Suprapubic skin (tissue), 4 donors: ENCODE measurements at regions not wholly inside any gene's neighbourhood (a gene's known extent, or its start where the extent isn't known, plus 50 kb on each side); places are given as distances from the start of the nearest gene placed in this dataset.

Experiments
- DNase-seq, 2 donors: peaks; one replicate each; pipeline ENCODE4 v3.0.0-alpha.2; 2019; ENCODE audit warnings: low spot score in 2 of 2
- H3K27ac ChIP-seq: fragments of 200-600 bp; sonication (generic); one replicate; pipeline ENCODE4 v1.5.1; 2019
- H3K27me3 ChIP-seq: fragments of 200-600 bp; sonication (generic); one replicate; pipeline ENCODE4 v1.5.1; 2019
- H3K36me3 ChIP-seq: fragments of 200-600 bp; sonication (generic); one replicate; pipeline ENCODE4 v1.5.1; 2019
- H3K4me1 ChIP-seq: fragments of 200-600 bp; sonication (generic); one replicate; pipeline ENCODE4 v1.5.1; 2019
- H3K4me3 ChIP-seq: fragments of 200-600 bp; sonication (generic); one replicate; pipeline ENCODE4 v1.5.1; 2019; ENCODE audit warnings: mild to moderate bottlenecking
- H3K9me3 ChIP-seq: fragments of 200-600 bp; sonication (generic); one replicate; pipeline ENCODE4 v1.5.1; 2019
- EP300 ChIP-seq: sonication (generic); formaldehyde crosslinking; IDR thresholded peaks from one replicate; pipeline ENCODE4 v1.6.1; 2017; ENCODE audit warnings: antibody characterized with exemption
- POLR2A ChIP-seq, 2 donors: fragments of 450-650 bp; IDR thresholded peaks; one replicate each; pipeline ENCODE4 v1.6.1; 2017; ENCODE audit warnings: antibody characterized with exemption in 2 of 2, mild to moderate bottlenecking in 2 of 2, moderate library complexity in 2 of 2
- POLR2AphosphoS5 ChIP-seq, 3 donors: sonication (generic); formaldehyde crosslinking; IDR thresholded peaks; one replicate each; pipeline ENCODE4 v1.6.1; 2017; ENCODE audit warnings: antibody characterized with exemption in 3 of 3
- WGBS: methylation state at CpG from one replicate; pipeline ENCODE4 v1.1.5; 2018; 5-methylcytosine and 5-hydroxymethylcytosine counted together
- TF ChIP-seq, protein P1 (sequence below), 2 donors: fragments of 200-600 bp in 1 of 2; fragments of 450-650 bp in 1 of 2; sonication (generic) in 1 of 2; IDR thresholded peaks; one replicate each; pipeline ENCODE4 v1.5.1; 2016 to 2019; ENCODE audit warnings: antibody characterized with exemption in 2 of 2, mild to moderate bottlenecking in 1 of 2, moderate library complexity in 1 of 2

DNA sequence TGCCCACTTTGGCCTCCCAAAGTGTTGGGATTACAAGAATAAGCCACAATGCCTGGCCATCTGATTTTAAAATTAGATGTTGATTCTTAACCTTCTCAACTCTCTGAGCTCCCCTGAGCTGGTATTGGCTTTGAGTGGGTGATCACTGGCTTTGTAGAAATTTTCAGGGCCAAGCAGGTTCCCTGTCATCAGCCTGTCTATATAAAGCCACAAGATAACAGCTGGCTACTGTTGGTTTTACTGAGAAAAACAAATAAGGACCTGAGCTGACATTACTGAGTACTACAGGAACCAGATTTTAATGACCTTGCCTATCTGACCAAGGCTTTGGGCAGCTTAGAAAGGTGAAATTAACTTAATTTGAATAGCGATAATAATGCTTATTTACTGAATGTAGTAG lies 153.6 kb downstream of the MSX2 start:
- WGBS, result 96% methylated on average over 1 of the region's 1 CpG
- Histone ChIP-seq H3K36me3 (no peaks in the 10 kb centered on the region), H3K27me3 (peaks cover 7% of the 10 kb centered on the region), H3K4me1 (no peaks in the 10 kb centered on the region), H3K27ac (no peak overlapping the region), H3K4me3 (no peak overlapping the region), H3K9me3 (no peaks in the 10 kb centered on the region)
- no peak for DNase-seq
- TF ChIP-seq, protein P1, sequence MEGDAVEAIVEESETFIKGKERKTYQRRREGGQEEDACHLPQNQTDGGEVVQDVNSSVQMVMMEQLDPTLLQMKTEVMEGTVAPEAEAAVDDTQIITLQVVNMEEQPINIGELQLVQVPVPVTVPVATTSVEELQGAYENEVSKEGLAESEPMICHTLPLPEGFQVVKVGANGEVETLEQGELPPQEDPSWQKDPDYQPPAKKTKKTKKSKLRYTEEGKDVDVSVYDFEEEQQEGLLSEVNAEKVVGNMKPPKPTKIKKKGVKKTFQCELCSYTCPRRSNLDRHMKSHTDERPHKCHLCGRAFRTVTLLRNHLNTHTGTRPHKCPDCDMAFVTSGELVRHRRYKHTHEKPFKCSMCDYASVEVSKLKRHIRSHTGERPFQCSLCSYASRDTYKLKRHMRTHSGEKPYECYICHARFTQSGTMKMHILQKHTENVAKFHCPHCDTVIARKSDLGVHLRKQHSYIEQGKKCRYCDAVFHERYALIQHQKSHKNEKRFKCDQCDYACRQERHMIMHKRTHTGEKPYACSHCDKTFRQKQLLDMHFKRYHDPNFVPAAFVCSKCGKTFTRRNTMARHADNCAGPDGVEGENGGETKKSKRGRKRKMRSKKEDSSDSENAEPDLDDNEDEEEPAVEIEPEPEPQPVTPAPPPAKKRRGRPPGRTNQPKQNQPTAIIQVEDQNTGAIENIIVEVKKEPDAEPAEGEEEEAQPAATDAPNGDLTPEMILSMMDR (IDR thresholded peaks at IDR 0.05), result no peak
- TF ChIP-seq EP300 (no peak), POLR2A (IDR thresholded peaks at IDR 0.05) (no peak), POLR2AphosphoS5 (IDR thresholded peaks at IDR 0.05) (no peak)

DNA sequence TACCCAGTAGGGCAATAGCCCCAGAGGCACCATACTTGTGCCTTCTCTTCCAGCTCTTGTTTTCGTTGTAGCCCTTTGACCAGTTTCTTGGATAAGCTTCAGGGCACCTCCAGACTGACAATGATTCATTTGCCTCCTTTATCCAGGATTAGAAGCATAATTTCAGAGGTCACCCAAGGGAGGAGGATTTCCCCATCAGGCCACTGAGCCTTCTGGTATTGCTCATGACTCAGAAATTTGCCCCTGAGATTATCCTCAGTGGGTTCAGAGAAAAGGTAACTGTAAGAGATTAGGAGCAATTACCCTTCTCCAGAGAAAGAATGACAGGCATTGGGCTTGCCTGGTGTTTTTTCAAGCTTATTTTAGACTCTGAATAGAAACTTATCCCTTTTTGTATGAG lies 147.9 kb downstream of the MSX2 start:
- Histone ChIP-seq H3K36me3 (no peaks in the 10 kb centered on the region), H3K4me3 (no peak overlapping the region), H3K27me3 (peaks cover 25% of the 10 kb centered on the region), H3K9me3 (no peaks in the 10 kb centered on the region), H3K4me1 (no peaks in the 10 kb centered on the region), H3K27ac (no peak overlapping the region)
- DNase-seq, result no peak
- 35% methylated on average over 1 of the region's 1 CpG for WGBS
- TF ChIP-seq, protein P1 (IDR thresholded peaks at IDR 0.05), result no peak
- TF ChIP-seq POLR2AphosphoS5 (IDR thresholded peaks at IDR 0.05) (no peak), EP300 (no peak), POLR2A (IDR thresholded peaks at IDR 0.05) (no peak)

DNA sequence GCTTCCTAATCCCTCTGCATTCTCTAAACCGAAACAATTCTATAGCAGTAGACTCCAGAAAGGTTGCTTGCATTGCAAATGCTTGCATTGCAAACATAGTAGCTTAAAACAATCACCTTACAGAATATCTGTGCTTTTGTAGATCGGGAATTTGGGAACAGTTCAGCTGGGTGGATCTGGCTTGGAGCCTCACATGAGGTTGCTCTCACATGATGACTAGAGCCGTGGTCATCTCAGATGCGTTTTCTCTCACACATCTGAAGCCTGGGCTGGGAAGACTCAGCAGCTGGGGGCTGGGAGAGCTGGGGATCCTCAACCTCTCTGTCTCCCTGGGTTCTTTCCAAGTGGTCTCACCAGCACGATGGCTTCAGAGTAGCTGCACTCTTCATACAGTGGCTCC lies 127.8 kb downstream of the MSX2 start:
- Histone ChIP-seq H3K4me1 (no peaks in the 10 kb centered on the region), H3K27ac (no peak overlapping the region), H3K36me3 (no peaks in the 10 kb centered on the region), H3K27me3 (no peaks in the 10 kb centered on the region), H3K9me3 (no peaks in the 10 kb centered on the region), H3K4me3 (no peak overlapping the region)
- 69% methylated on average over 3 of the region's 5 CpGs for WGBS
- no peak for DNase-seq
- TF ChIP-seq POLR2AphosphoS5 (IDR thresholded peaks at IDR 0.05), result no peak
- no peak for TF ChIP-seq POLR2A (IDR thresholded peaks at IDR 0.05)
- TF ChIP-seq, protein P1 (IDR thresholded peaks at IDR 0.05), result no peak
- TF ChIP-seq EP300, result no peak

DNA sequence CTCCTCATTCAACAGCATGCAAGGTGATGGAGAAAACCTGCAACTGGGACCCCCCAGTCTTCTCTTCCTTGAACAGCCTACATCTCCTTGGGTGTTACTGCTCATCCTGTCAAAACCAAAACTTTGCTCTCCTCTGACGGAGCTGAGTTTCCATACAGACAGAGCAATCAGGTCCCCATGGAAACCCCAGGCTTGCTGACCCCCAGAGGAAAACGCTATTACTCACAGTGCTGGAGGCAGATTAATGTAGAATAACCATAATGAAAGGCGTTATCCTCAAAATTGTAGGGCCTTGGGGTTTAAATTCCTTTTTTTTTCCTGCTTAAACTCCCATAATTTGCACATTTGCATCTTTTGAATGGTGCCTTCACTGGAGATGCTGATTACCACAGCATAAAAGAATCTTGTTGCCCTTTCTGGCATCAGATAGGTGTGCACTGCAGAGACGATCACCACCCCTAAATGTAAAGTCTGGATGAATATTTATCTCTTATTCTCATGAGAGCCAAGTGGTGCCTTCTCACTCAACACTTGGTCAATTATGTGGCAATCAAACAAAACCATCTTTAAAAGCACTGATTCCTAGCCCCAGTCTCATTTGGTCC lies 126.3 kb downstream of the MSX2 start:
- TF ChIP-seq, protein P1 (IDR thresholded peaks at IDR 0.05), result no peak
- TF ChIP-seq POLR2A (IDR thresholded peaks at IDR 0.05) (no peak), EP300 (no peak), POLR2AphosphoS5 (IDR thresholded peaks at IDR 0.05) (no peak)
- DNase-seq, result no peak
- Histone ChIP-seq H3K4me1 (no peaks in the 10 kb centered on the region), H3K36me3 (no peaks in the 10 kb centered on the region), H3K9me3 (no peaks in the 10 kb centered on the region), H3K27ac (no peak overlapping the region), H3K4me3 (no peak overlapping the region), H3K27me3 (no peaks in the 10 kb centered on the region)
- WGBS, result 59% methylated on average over 4 of the region's 4 CpGs

DNA sequence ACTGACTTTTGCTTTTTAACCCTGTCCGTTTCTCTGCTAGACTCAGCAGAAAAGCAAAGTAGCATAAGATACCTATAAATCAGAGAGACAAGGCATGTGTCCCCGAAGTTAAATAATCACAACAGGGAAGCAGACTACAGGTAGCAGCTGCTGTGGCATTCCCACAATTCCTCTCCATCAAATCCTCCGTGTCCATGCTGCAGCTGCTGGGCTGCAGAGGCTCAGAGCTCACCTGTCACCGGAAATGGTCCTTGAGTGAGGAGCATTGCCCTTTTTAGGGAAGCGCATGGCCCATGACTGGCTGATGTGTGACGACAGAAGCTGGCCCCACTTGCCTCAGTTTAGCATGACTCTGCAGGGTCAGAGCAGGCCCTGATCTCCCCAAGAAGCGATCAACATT lies 125.0 kb downstream of the MSX2 start:
- H3K9me3 ChIP-seq, result no peaks in the 10 kb centered on the region
- H3K36me3 ChIP-seq, result no peaks in the 10 kb centered on the region
- H3K4me3 ChIP-seq, result no peak overlapping the region
- 56% methylated on average over 7 of the region's 7 CpGs for WGBS
- no peak for TF ChIP-seq POLR2A (IDR thresholded peaks at IDR 0.05)
- TF ChIP-seq EP300, result no peak
- TF ChIP-seq, protein P1 (IDR thresholded peaks at IDR 0.05), result no peak
- TF ChIP-seq POLR2AphosphoS5 (IDR thresholded peaks at IDR 0.05), result no peak
- no peak for DNase-seq
- no peaks in the 10 kb centered on the region for H3K4me1 ChIP-seq
- H3K27ac ChIP-seq, result no peak overlapping the region
- H3K27me3 ChIP-seq, result no peaks in the 10 kb centered on the region
